Hepatocyte (in vitro differentiated cells): ENCODE measurements at regions not wholly inside any gene's neighbourhood (a gene's known extent, or its start where the extent isn't known, plus 50 kb on each side); places are given as distances from the start of the nearest gene placed in this dataset. TPM values are rescaled to one million over a fixed set of nuclear protein-coding genes. Genes with fewer than 3 reads are reported as not detected.

Experiments used
- small RNA-seq: library from RNA; depleted of rRNA; stranded (forward); fragments of <200 nt; gene quantifications from one replicate; pipeline ENCODE3, GENCODE V24; 2014

Small RNAs in the stretch of these regions (small RNA-seq; reads per million reads assigned to genes)
- not detected for gene RN7SKP89
